H54 (cell line): ENCODE measurements at regions not wholly inside any gene's neighbourhood (a gene's known extent, or its start where the extent isn't known, plus 50 kb on each side); places are given as distances from the start of the nearest gene placed in this dataset.

Source experiments
- DNase-seq: peaks from one replicate; pipeline ENCODE4 v3.0.0; 2011; ENCODE audit warnings: low spot score, mixed read lengths; ENCODE audit not compliant: insufficient read length
- FAIRE-seq: peaks from 3 replicates; lab custom pipeline; 2011; peaks lifted over from hg19 to GRCh38; lab: Jason Lieb, UNC
- POLR2A ChIP-seq: IDR thresholded peaks from 2 replicates; pipeline ENCODE4 v1.6.1; 2011; ENCODE audit warnings: low read depth, mild to moderate bottlenecking, low read length

- DNase-seq = no peak
- no peak for TF ChIP-seq POLR2A
- FAIRE-seq = no peak
Measured at GRCh38 chr5:133853646-133854365, 114.6 kb downstream of the C5orf15 start.

- no peak for TF ChIP-seq POLR2A
- DNase-seq (no peak), FAIRE-seq (no peak)
Measured at GRCh38 chr5:133851521-133851920, 116.9 kb downstream of the C5orf15 start.

- no peak for TF ChIP-seq POLR2A
- FAIRE-seq = no peak
- DNase-seq = no peak
Measured at GRCh38 chr5:133850811-133851210, 117.6 kb downstream of the C5orf15 start.

- no peak for FAIRE-seq
- DNase-seq = no peak
- no peak for TF ChIP-seq POLR2A
Measured at GRCh38 chr5:133849116-133849515, 119.3 kb downstream of the C5orf15 start.

- peak; percentile 15 for DNase-seq
- no peak for FAIRE-seq
- TF ChIP-seq POLR2A = no peak
Measured at GRCh38 chr5:133848341-133848811, 120.0 kb downstream of the C5orf15 start.

GRCh38 chr5:133847886-133848285 is 120.5 kb downstream of the C5orf15 start:
- no peak for TF ChIP-seq POLR2A
- DNase-seq (no peak), FAIRE-seq (no peak)

- DNase-seq = no peak
- TF ChIP-seq POLR2A = no peak
- no peak for FAIRE-seq
Measured at GRCh38 chr5:133847301-133847700, 121.1 kb downstream of the C5orf15 start.

GRCh38 chr5:133846478-133847226 is 121.8 kb downstream of the C5orf15 start:
- no peak for TF ChIP-seq POLR2A
- DNase-seq (no peak), FAIRE-seq (no peak)

- DNase-seq (no peak), FAIRE-seq (no peak)
- TF ChIP-seq POLR2A = no peak
Measured at GRCh38 chr5:133845271-133845670, 123.2 kb downstream of the C5orf15 start.

- DNase-seq (no peak), FAIRE-seq (no peak)
Measured at GRCh38 chr5:133844836-133845235, 123.6 kb downstream of the C5orf15 start.

GRCh38 chr5:133843911-133844310 is 124.5 kb downstream of the C5orf15 start:
- FAIRE-seq = no peak
- DNase-seq = no peak
- TF ChIP-seq POLR2A = no peak

More at GRCh38 chr5:133844836-133845235, 123.6 kb downstream of the C5orf15 start:
- no peak for TF ChIP-seq POLR2A

- no peak for TF ChIP-seq POLR2A
- FAIRE-seq = no peak
- DNase-seq = no peak
Measured at GRCh38 chr5:133842846-133843611, 125.4 kb downstream of the C5orf15 start.

- DNase-seq (no peak), FAIRE-seq (no peak)
- TF ChIP-seq POLR2A = no peak
Measured at GRCh38 chr5:133841831-133842750, 126.3 kb downstream of the C5orf15 start.
